Naive thymus-derived CD4-positive, alpha-beta T cell (primary cell): ENCODE measurements at regions not wholly inside any gene's neighbourhood (a gene's known extent, or its start where the extent isn't known, plus 50 kb on each side); places are given as distances from the start of the nearest gene placed in this dataset.
"Not testable (repeated sequence)": the region's sequence is repeated elsewhere in the genome, so short reads cannot be mapped to it uniquely, and the experiment has no call there.

Experiments
- ATAC-seq: fragments of 150-1000 bp; cut with Tn5 transposase; 2 replicates; pipeline ENCODE4 v1.10.0; 2021; ENCODE audit warnings: mild to moderate bottlenecking, moderate library complexity
- CTCF ChIA-PET: fragments of 350-600 bp; sonication (Branson Sonifier 250); formaldehyde crosslinking; loops from one replicate; lab custom pipeline; 2021; ENCODE audit warnings: antibody characterized with exemption; lab: Charles Lee
- POLR2A ChIA-PET: fragments of 350-600 bp; sonication (Branson Sonifier 250); formaldehyde crosslinking; loops from one replicate; lab custom pipeline; 2021; ENCODE audit warnings: antibody characterized with exemption, inconsistent platforms; lab: Charles Lee
- DNase-seq, 9 donors: peaks; one replicate each; pipeline versions ENCODE4 v3.0.0 to v3.0.0-alpha.2; 2020 to 2022; ENCODE audit warnings: mixed read lengths in 1 of 9
- H3K27ac ChIP-seq: one replicate; pipeline ENCODE4 v1.7.0; 2013; ENCODE audit warnings: mild to moderate bottlenecking, low read depth, low read length, moderate library complexity
- H3K27me3 ChIP-seq, 2 donors: one replicate each; pipeline ENCODE4 v1.7.0; 2013; ENCODE audit warnings: low read length in 2 of 2, mild to moderate bottlenecking in 2 of 2, moderate library complexity in 2 of 2; ENCODE audit not compliant: control insufficient read depth in 2 of 2, insufficient read depth in 2 of 2
- H3K36me3 ChIP-seq, 3 experiments: 1 replicate in 2 of 3; 2 replicates in 1 of 3; pipeline ENCODE4 v1.7.0; 2013; ENCODE audit warnings: low read length in 3 of 3, mild to moderate bottlenecking in 3 of 3, moderate library complexity in 1 of 3; ENCODE audit not compliant: insufficient read depth in 3 of 3, control insufficient read depth in 2 of 3
- H3K4me1 ChIP-seq, 2 donors: one replicate each; pipeline ENCODE4 v1.7.0; 2013; ENCODE audit warnings: low read length in 2 of 2, mild to moderate bottlenecking in 2 of 2, moderate library complexity in 1 of 2; ENCODE audit not compliant: control insufficient read depth in 2 of 2, insufficient read depth in 2 of 2
- H3K4me3 ChIP-seq: 2 replicates; pipeline ENCODE4 v1.7.0; 2013; ENCODE audit warnings: mild to moderate bottlenecking, low read length
- H3K9me3 ChIP-seq, 3 experiments: 1 replicate in 2 of 3; 2 replicates in 1 of 3; pipeline ENCODE4 v1.7.0; 2013; ENCODE audit warnings: low read length in 3 of 3; ENCODE audit not compliant: control insufficient read depth in 2 of 3
- H3K27ac Mint-ChIP-seq, 9 donors: one replicate each; pipeline ENCODE4 v1.8.0; 2020 to 2022; ENCODE audit warnings: mixed read lengths in 9 of 9, mild to moderate bottlenecking in 8 of 9, moderate library complexity in 5 of 9, inconsistent platforms in 2 of 9
- H3K27me3 Mint-ChIP-seq, 5 donors: one replicate each; pipeline ENCODE4 v1.8.0; 2021 to 2022; ENCODE audit warnings: mixed read lengths in 5 of 5, mild to moderate bottlenecking in 1 of 5
- H3K36me3 Mint-ChIP-seq, 5 donors: one replicate each; pipeline ENCODE4 v1.8.0; 2020 to 2022; ENCODE audit warnings: mixed read lengths in 5 of 5, mild to moderate bottlenecking in 3 of 5, inconsistent platforms in 1 of 5
- H3K4me1 Mint-ChIP-seq, 7 donors: one replicate each; pipeline ENCODE4 v1.8.0; 2020 to 2022; ENCODE audit warnings: mixed read lengths in 7 of 7, mild to moderate bottlenecking in 3 of 7, inconsistent platforms in 1 of 7
- H3K4me3 Mint-ChIP-seq, 10 donors: one replicate each; pipeline ENCODE4 v1.8.0; 2020 to 2022; ENCODE audit warnings: mild to moderate bottlenecking in 10 of 10, mixed read lengths in 10 of 10, moderate library complexity in 6 of 10, inconsistent platforms in 2 of 10
- H3K9me3 Mint-ChIP-seq, 11 donors: one replicate each; pipeline ENCODE4 v1.8.0; 2020 to 2022; ENCODE audit warnings: mixed read lengths in 11 of 11, mild to moderate bottlenecking in 4 of 11, inconsistent platforms in 1 of 11, moderate library complexity in 1 of 11
- intact Hi-C, 2 donors: fragments of 100-400 bp; cut with micrococcal nuclease; formaldehyde crosslinking; loops; one replicate each; pipeline ENCODE4 v1.15.1; 2023

DNA sequence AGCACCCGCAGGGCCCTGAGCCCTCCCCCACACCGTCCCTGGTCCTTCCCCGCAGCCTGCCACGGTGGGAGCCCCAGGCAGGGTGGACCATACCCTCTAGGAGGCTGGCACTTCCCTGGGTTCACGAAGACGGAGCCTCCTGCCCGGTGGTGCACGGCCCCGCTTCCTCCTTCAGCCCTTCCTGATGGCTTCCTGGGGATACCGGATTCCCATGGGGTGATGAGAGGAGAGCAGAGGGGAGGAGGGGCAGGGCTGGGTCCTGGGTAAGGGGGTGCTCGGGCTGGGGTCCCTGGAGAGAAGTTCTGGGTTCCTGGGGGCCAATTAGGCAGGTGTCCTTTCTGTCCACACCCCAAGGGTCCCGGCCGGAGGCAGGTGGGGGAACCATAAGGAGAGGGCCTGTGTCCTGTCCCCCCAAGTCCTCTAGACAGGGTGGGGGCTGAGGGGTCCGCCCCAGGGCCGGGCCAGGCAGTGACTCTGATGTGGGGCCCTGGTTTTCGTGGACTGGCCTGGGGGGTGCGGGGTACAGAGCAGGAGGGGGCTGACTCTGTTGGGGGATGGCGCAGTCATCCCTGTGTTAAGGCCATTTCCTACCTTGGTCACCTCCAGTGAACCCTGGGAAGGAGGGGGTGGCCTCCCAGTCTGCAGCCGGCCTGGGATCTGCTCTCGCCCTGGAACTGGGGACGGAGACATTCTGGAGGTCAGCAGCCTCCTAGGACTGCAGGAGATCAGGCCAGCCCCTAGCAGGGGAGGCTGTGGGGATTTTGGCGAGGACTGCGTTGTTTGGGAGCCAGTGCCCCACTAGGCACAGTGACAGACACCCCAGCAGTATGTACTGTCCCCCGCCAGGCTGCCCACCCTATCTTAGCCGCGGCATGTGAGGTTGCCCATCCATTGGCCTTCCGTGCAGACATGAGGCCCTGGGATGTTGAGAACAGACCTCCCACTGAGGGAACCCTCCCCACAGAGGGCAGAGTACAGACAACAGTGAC, 366.4 kb downstream of the TMEM121 start:
- POLR2A ChIA-PET, H3K36me3 ChIP-seq, H3K9me3 Mint-ChIP-seq, H3K27ac ChIP-seq, H3K27ac Mint-ChIP-seq, H3K36me3 Mint-ChIP-seq, H3K27me3 ChIP-seq, H3K4me3 ChIP-seq, H3K4me3 Mint-ChIP-seq, ATAC-seq, CTCF ChIA-PET, H3K9me3 ChIP-seq, H3K4me1 ChIP-seq, intact Hi-C loops: not testable (repeated sequence)
- peaks cover 0 to 29% (median 3%) of the 10 kb centered on the region in 7 donors for H3K4me1 Mint-ChIP-seq
- DNase-seq: peak in 1 of 9 donors; percentile 13
- H3K27me3 Mint-ChIP-seq: peaks cover 12 to 45% (median 31%) of the 10 kb centered on the region in 5 donors

DNA sequence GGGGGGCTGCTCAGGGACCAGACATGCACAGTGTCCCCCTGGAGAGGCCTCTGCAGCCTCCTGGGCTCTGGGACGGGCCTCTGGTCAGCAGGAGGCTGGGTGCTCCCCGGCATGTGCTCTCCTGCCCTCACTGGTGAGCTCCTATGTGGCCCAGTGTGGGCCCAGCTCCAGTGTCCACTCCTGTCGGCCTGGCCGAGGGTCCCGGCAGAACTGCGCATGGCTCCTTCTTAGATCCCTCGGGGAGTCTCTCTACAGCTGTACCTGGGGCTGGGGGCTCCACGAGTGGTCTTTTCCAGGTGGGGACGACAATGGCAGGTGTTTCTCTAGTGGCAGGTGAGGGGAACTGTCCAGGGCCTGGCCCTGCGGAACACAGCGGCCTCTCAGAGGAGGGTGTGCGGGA, 367.3 kb downstream of the TMEM121 start:
- H3K36me3 Mint-ChIP-seq, H3K27me3 ChIP-seq, H3K4me3 ChIP-seq, H3K9me3 ChIP-seq, H3K27ac ChIP-seq, ATAC-seq, H3K9me3 Mint-ChIP-seq, H3K4me1 ChIP-seq, intact Hi-C loops, POLR2A ChIA-PET, H3K4me3 Mint-ChIP-seq, H3K36me3 ChIP-seq, CTCF ChIA-PET, H3K27ac Mint-ChIP-seq: not testable (repeated sequence)
- Mint-ChIP-seq H3K4me1 (peaks cover 0 to 23% (median 3%) of the 10 kb centered on the region in 7 donors), H3K27me3 (peaks cover 16 to 46% (median 37%) of the 10 kb centered on the region in 5 donors)
- peak in 1 of 9 donors; percentile 17 for DNase-seq

DNA sequence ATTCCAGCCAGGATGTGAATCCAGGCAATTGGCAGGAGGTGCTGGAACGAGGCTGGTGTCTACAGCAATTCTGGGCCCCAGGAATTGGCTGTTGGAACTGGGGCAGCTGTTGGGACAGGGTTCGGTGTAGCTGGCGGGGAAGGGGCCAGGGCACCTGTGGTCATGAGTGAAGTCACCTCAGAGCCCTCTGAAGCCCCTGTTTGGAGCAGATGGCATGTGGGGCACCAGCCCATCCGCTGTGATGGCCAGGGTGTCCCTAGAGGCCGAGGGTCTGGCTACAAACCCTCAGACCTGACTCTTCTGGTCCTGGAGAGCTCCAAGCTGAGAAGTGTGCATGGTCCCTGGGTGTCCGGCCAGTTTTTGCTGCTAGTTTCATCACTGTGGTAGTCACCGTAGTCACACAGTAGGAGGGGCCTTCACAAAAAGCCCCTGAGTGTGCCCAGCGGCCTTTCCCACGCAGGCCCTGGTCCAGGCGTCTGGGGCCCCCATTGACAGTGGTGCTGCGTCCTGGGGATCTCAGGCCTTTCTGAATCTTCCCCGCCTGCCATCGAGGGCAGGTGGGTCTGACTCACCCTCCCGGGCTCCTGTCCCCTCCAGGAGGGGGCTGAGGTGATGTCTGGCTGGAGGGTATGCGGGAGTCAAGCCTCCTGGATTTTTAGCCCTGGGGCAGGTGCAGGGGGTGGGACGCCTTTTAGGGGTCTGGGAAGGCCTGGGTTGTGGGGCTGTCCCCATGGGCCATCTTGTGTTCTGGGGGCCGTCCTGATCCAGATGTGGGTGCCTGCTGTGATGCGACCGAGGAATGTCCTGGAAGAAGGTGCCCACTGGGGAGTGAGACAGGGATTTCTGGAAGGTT, 368.0 kb downstream of the TMEM121 start:
- H3K4me1 Mint-ChIP-seq: peaks cover 0 to 17% (median 3%) of the 10 kb centered on the region in 7 donors
- Histone ChIP-seq H3K27me3 (no peaks in the 10 kb centered on the region), H3K36me3 (no peaks in the 10 kb centered on the region), H3K27ac (no peak overlapping the region), H3K9me3 (no peaks in the 10 kb centered on the region), H3K4me1 (no peaks in the 10 kb centered on the region), H3K4me3 (no peak overlapping the region)
- no peak overlapping the region for H3K27ac Mint-ChIP-seq
- H3K4me3 Mint-ChIP-seq: no peak overlapping the region
- no peaks in the 10 kb centered on the region for H3K36me3 Mint-ChIP-seq
- ChIA-PET POLR2A (no interaction called here), CTCF (no interaction called here)
- H3K27me3 Mint-ChIP-seq: peaks cover 17 to 50% (median 39%) of the 10 kb centered on the region in 5 donors
- DNase-seq (peak in 1 of 9 donors; percentile 9), ATAC-seq (no peak)
- H3K9me3 Mint-ChIP-seq: peaks cover 0 to 2% (median 0%) of the 10 kb centered on the region in 11 donors
- intact Hi-C loops: no loop called here

DNA sequence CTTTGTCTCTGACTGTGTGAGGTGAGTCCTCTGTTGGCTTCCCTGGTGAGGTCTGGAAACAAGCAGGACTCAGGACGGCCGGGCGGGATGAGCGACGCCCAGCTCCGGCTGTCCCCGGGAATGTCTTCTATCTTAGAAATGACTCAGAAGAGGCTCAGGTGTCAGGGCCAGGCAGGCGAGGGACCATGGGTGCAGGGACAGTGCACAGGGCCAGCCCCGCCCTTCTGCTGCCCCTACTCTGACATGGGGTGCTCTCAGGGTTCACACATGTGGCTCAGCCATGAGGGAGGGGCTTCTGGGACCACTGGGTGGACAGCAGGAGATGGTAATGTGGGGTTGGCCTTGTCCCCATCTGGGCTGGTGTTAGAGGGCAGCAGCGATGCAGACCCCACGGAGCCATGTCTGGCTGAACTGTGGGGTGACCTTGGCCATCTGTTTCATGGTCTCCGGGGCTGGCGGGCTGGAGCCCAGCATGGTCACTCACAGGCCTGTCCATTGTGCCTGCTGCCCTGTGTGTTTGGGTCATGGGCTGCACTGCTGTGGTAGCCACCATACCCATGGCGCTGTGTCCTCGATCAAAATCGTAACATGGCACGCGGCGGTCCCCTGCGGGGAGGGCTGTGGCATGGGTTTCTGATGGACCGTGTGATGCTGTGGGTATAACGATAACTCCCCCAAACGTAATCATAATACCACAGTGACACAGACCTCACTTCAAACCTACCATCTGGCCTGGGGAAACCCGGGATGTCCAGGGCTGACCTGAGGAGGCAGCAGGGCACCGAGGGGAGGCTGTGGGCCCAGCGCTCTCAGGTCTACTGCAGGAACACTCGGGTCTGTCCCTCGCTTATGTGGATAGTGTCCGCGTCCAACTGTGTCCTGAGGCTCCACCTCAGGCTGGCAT, 368.8 kb downstream of the TMEM121 start:
- H3K27me3 ChIP-seq: no peaks in the 10 kb centered on the region
- H3K36me3 ChIP-seq: no peaks in the 10 kb centered on the region
- CTCF ChIA-PET: no interaction called here
- no peak overlapping the region for H3K27ac Mint-ChIP-seq
- H3K9me3 Mint-ChIP-seq: peaks cover 0 to 2% (median 0%) of the 10 kb centered on the region in 11 donors
- POLR2A ChIA-PET: no interaction called here
- peaks cover 0 to 11% (median 2%) of the 10 kb centered on the region in 7 donors for H3K4me1 Mint-ChIP-seq
- H3K27me3 Mint-ChIP-seq: peaks cover 17 to 47% (median 38%) of the 10 kb centered on the region in 5 donors
- no peaks in the 10 kb centered on the region for H3K36me3 Mint-ChIP-seq
- intact Hi-C loops: no loop called here
- no peaks in the 10 kb centered on the region for H3K4me1 ChIP-seq
- no peaks in the 10 kb centered on the region for H3K9me3 ChIP-seq
- no peak overlapping the region for H3K4me3 Mint-ChIP-seq
- no peak overlapping the region for H3K27ac ChIP-seq
- ATAC-seq (no peak), DNase-seq (no peak)
- no peak overlapping the region for H3K4me3 ChIP-seq

DNA sequence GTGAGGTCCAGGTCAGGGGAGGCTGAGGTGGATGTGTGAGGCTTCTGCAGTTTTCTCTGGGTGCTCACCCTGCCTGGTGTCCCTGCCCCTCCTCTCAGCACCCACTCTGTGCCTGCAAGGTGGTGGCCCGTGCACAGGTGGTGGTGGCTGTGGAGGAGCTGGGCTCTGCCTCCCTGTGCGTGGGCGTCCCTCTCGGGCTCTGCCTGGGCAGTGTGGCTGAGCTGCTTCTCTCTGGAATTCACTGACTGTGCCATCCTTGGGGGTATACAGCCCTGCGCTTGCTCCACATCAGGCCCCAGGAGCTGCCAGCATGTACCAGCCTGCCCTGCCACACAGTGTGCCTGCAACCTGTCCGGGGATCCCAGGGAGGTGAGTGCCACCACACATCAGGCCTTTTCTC, 369.8 kb downstream of the TMEM121 start:
- CTCF ChIA-PET, H3K9me3 Mint-ChIP-seq, H3K27me3 ChIP-seq, H3K36me3 ChIP-seq, H3K4me3 ChIP-seq, H3K4me1 ChIP-seq, H3K4me3 Mint-ChIP-seq, DNase-seq, H3K9me3 ChIP-seq, ATAC-seq, H3K27ac Mint-ChIP-seq, H3K27ac ChIP-seq, POLR2A ChIA-PET, intact Hi-C loops, H3K36me3 Mint-ChIP-seq: not testable (repeated sequence)
- peaks cover 17 to 49% (median 40%) of the 10 kb centered on the region in 5 donors for H3K27me3 Mint-ChIP-seq
- peaks cover 0 to 13% (median 2%) of the 10 kb centered on the region in 7 donors for H3K4me1 Mint-ChIP-seq
